ENCODE measurements at regions not wholly inside any gene's neighbourhood (a gene's known extent, or its start where the extent isn't known, plus 50 kb on each side); places are given as distances from the start of the nearest gene placed in this dataset.

DNA sequence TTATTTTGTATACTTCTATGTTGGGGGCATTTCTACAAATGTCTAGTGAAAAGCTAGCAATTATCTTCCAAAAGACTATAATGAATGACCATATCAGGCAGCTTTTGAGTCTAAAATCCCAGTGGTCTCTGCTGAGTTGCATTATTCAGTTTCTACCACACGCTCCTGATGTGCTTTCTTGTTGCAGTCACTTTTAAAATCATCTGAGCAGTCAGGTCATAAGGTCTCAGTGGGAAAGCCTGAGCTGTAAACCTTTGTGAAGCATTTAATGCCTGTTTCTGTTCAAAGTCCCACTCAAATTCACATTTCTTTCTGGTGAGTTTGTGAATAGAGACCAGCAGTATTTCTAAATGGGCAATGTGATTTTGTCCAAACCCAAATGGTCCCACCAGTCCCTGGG, 1681.5 kb downstream of the HACE1 start:
- TF ChIP-seq, protein P1, sequence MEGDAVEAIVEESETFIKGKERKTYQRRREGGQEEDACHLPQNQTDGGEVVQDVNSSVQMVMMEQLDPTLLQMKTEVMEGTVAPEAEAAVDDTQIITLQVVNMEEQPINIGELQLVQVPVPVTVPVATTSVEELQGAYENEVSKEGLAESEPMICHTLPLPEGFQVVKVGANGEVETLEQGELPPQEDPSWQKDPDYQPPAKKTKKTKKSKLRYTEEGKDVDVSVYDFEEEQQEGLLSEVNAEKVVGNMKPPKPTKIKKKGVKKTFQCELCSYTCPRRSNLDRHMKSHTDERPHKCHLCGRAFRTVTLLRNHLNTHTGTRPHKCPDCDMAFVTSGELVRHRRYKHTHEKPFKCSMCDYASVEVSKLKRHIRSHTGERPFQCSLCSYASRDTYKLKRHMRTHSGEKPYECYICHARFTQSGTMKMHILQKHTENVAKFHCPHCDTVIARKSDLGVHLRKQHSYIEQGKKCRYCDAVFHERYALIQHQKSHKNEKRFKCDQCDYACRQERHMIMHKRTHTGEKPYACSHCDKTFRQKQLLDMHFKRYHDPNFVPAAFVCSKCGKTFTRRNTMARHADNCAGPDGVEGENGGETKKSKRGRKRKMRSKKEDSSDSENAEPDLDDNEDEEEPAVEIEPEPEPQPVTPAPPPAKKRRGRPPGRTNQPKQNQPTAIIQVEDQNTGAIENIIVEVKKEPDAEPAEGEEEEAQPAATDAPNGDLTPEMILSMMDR (IDR thresholded peaks at IDR 0.05) = no peak
- no peak for TF ChIP-seq ZFX (IDR thresholded peaks at IDR 0.05; ENCODE audit: borderline replicate concordance)

All from 22Rv1 (cell line).